Spleen (tissue), 7 donors: ENCODE measurements at regions not wholly inside any gene's neighbourhood (a gene's known extent, or its start where the extent isn't known, plus 50 kb on each side); places are given as distances from the start of the nearest gene placed in this dataset.

Experiments used
- POLR2A ChIP-seq, 3 donors: fragments of 450-650 bp; IDR thresholded peaks; one replicate each; pipeline ENCODE4 v1.5.1; 2017; ENCODE audit warnings: antibody characterized with exemption in 3 of 3, mild to moderate bottlenecking in 1 of 3
- POLR2AphosphoS5 ChIP-seq, 3 donors: sonication (generic); formaldehyde crosslinking; IDR thresholded peaks; one replicate each; pipeline ENCODE4 v1.5.1; 2017; ENCODE audit warnings: antibody characterized with exemption in 3 of 3
- TF ChIP-seq, protein P1 (sequence below), 11 experiments: fragments of 200-600 bp in 7 of 11; fragments of 450-650 bp in 4 of 11; sonication (generic) in 4 of 11; IDR thresholded peaks in 8 of 11; conservative IDR thresholded peaks in 3 of 11; 1 replicate in 7 of 11; 2 replicates in 4 of 11; pipeline versions ENCODE4 v1.4.0 to v1.8.0; 2016 to 2021; ENCODE audit warnings: antibody characterized with exemption in 11 of 11, inconsistent platforms in 4 of 11, mild to moderate bottlenecking in 1 of 11
- donor health status: DM: no; HTN: no; CAD: no; lungs with moderate emphysema.
- donor health status: DM: no; HTN: no; CAD: no.
- donor health status: DM: no; HTN: no; CAD: no.

DNA sequence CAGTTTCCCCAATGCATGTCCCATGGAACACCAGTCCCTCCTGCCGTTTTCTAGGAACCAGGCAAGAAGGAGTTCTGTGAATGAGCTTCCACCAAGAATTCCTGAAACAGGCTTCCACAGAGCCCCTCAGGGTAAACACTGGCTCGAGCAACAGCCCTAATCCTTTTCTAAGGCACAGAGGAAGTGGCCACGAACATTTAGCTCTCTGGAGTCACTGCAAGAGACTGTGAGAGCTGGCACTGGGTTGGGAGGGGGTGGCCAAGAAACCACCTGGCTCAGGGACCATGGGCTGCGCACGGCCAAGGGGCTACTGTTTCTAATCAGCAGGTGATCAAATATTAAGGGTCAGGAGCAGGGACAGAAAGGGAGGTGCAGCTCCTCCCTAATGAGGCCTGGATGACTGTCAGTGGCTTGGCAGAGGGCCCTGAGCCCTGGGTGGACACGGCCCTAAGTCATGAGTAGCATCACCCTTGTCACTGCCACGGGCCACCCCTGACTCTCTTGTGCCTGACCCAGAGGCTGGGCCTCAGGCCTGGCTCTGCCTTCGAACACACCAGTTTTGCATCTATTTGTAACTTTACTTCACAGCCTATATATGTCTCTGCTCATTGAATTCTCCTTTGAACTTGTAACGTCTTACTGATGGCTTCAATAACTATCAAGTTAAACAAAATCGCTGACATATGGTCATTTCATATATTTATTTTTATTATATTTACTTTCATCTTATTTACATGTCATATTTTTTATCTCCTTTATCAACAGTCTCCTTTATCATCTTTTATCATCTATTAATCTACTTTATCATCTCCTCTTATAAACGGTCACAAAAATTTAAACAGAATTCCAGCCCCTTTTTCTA, 154.0 kb downstream of the DICER1 start:
- TF ChIP-seq POLR2A (IDR thresholded peaks at IDR 0.05) (no peak), POLR2AphosphoS5 (IDR thresholded peaks at IDR 0.05) (no peak)
- TF ChIP-seq, protein P1, sequence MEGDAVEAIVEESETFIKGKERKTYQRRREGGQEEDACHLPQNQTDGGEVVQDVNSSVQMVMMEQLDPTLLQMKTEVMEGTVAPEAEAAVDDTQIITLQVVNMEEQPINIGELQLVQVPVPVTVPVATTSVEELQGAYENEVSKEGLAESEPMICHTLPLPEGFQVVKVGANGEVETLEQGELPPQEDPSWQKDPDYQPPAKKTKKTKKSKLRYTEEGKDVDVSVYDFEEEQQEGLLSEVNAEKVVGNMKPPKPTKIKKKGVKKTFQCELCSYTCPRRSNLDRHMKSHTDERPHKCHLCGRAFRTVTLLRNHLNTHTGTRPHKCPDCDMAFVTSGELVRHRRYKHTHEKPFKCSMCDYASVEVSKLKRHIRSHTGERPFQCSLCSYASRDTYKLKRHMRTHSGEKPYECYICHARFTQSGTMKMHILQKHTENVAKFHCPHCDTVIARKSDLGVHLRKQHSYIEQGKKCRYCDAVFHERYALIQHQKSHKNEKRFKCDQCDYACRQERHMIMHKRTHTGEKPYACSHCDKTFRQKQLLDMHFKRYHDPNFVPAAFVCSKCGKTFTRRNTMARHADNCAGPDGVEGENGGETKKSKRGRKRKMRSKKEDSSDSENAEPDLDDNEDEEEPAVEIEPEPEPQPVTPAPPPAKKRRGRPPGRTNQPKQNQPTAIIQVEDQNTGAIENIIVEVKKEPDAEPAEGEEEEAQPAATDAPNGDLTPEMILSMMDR (IDR thresholded peaks at IDR 0.05 in 8 of 11, conservative IDR thresholded peaks at IDR 0.05 in 3 of 11) = no peak
